Fibroblast of lung (primary cell): ENCODE measurements at regions not wholly inside any gene's neighbourhood (a gene's known extent, or its start where the extent isn't known, plus 50 kb on each side); places are given as distances from the start of the nearest gene placed in this dataset.

Experiments used
- CTCF ChIP-seq, 2 donors: IDR thresholded peaks in 1 of 2; conservative IDR thresholded peaks in 1 of 2; 1 replicate in 1 of 2; 2 replicates in 1 of 2; pipeline ENCODE4 v1.5.1; 2011 to 2012; ENCODE audit warnings: low read length in 2 of 2, control low read depth in 1 of 2, inconsistent platforms in 1 of 2, low read depth in 1 of 2, mild to moderate bottlenecking in 1 of 2
- EZH2 ChIP-seq: IDR thresholded peaks from 2 replicates; pipeline ENCODE4 v1.5.1; 2012; ENCODE audit warnings: low read length, control low read depth, mild to moderate bottlenecking; ENCODE audit errors: missing control alignments

- TF ChIP-seq CTCF (conservative IDR thresholded peaks at IDR 0.05 in 1 of 2, IDR thresholded peaks at IDR 0.05 in 1 of 2; ENCODE audit: low read depth in 1 of 2, low read length in 2 of 2): no peak
- TF ChIP-seq EZH2: no peak
Measured at GRCh38 chr12:77710209-77710608, 120.5 kb upstream of the NAV3 start.
